Testis (tissue), 2 donors: ENCODE measurements at regions not wholly inside any gene's neighbourhood (a gene's known extent, or its start where the extent isn't known, plus 50 kb on each side); places are given as distances from the start of the nearest gene placed in this dataset.

Experiments
- CTCF ChIP-seq, 3 experiments: fragments of 450-650 bp in 2 of 3; fragments of 200-600 bp in 1 of 3; sonication (generic) in 1 of 3; IDR thresholded peaks; one replicate each; pipeline ENCODE4 v1.5.1; 2016 to 2019; ENCODE audit warnings: antibody characterized with exemption in 3 of 3, mild to moderate bottlenecking in 2 of 3, moderate library complexity in 1 of 3
- POLR2A ChIP-seq: fragments of 450-650 bp; IDR thresholded peaks from one replicate; pipeline ENCODE4 v1.6.1; 2017; ENCODE audit warnings: antibody characterized with exemption, mild to moderate bottlenecking, moderate library complexity

- TF ChIP-seq CTCF (IDR thresholded peaks at IDR 0.05), result no peak
- no peak for TF ChIP-seq POLR2A
Measured at GRCh38 chr5:91727463-91727862, 344.3 kb upstream of the ARRDC3 start.
